ENCODE measurements at regions not wholly inside any gene's neighbourhood (a gene's known extent, or its start where the extent isn't known, plus 50 kb on each side); places are given as distances from the start of the nearest gene placed in this dataset.
"Not testable (repeated sequence)": the region's sequence is repeated elsewhere in the genome, so short reads cannot be mapped to it uniquely, and the experiment has no call there.

DNA sequence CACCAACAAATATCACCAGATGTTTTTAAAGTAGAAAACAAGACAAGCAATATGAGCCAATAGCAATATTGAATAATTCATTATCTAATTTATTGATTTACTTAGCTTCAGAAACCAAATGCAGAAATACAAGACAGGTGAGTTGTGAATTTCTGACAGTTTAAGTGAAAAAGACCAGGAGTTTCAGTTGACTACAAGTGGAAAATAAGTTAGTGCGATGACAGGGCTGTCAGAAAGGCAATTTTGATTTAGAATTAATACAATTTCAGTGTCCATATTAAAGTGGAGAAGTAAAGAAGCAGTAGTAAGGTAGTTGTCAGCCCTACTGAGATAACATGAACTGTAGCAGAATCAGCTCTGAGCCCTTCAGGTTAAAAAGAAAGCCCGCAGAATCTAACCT, 1066.7 kb upstream of the ATXN8OS start:
- Mint-ChIP-seq H3K4me1 (ENCODE audit: low read depth) (no peaks in the 10 kb centered on the region), H3K27ac (no peak overlapping the region), H3K4me3 (no peak overlapping the region), H3K9me3 (peaks cover 55% of the 10 kb centered on the region), H3K27me3 (ENCODE audit: insufficient read depth) (no peaks in the 10 kb centered on the region), H3K36me3 (ENCODE audit: low read depth) (peaks cover 5% of the 10 kb centered on the region; the same call in 1 of the 2 replicates)
- no peak for DNase-seq
- TF ChIP-seq, protein P1, sequence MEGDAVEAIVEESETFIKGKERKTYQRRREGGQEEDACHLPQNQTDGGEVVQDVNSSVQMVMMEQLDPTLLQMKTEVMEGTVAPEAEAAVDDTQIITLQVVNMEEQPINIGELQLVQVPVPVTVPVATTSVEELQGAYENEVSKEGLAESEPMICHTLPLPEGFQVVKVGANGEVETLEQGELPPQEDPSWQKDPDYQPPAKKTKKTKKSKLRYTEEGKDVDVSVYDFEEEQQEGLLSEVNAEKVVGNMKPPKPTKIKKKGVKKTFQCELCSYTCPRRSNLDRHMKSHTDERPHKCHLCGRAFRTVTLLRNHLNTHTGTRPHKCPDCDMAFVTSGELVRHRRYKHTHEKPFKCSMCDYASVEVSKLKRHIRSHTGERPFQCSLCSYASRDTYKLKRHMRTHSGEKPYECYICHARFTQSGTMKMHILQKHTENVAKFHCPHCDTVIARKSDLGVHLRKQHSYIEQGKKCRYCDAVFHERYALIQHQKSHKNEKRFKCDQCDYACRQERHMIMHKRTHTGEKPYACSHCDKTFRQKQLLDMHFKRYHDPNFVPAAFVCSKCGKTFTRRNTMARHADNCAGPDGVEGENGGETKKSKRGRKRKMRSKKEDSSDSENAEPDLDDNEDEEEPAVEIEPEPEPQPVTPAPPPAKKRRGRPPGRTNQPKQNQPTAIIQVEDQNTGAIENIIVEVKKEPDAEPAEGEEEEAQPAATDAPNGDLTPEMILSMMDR (IDR thresholded peaks at IDR 0.05): no peak

DNA sequence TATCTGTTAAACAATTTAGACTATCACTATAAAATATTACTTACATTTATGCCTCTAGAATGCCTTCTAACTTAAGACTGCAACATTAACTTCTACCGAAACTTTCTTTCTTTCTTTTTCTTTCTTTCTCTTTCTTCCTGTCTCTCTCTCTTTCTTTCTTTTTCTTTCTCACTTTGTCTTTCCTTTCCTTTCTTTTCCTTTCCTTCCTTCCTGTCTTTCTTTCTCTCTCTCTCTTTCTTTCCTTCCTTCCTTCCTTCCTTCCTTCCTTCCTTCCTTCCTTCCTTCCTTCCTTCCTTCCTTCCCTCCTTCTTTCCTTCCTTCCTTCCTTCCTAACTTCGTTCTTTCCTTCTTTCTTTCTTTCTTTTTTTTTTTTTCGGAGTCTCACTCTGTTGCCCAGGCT, 1071.9 kb upstream of the ATXN8OS start:
- H3K4me1 Mint-ChIP-seq (ENCODE audit: low read depth): no peaks in the 10 kb centered on the region
- TF ChIP-seq, protein P1 (IDR thresholded peaks at IDR 0.05): no peak
- no peak overlapping the region for H3K27ac Mint-ChIP-seq
- peaks cover 25% of the 10 kb centered on the region for H3K9me3 Mint-ChIP-seq
- no peaks in the 10 kb centered on the region for H3K36me3 Mint-ChIP-seq (ENCODE audit: low read depth)
- no peak overlapping the region for H3K4me3 Mint-ChIP-seq
- H3K27me3 Mint-ChIP-seq (ENCODE audit: insufficient read depth): no peaks in the 10 kb centered on the region
- DNase-seq: no peak

DNA sequence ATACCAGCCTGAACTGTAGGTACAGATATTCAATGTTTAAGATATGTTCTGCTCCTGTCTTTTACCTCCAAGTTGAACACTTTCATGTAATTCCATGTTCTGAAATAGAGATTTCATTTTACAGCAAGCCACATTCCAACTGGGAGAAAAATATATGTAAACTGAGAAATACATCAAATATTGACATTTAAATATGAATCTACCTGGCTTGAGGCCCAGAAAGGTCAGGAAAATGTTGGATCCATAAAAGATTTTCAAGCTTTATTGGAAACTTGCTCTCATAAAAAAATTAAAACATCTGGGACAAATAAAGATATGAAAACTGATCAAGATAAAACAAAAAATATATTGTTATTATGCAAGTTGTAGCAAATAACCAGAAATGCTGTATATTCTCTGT, 1078.7 kb upstream of the ATXN8OS start:
- DNase-seq: no peak
- TF ChIP-seq, protein P1 (IDR thresholded peaks at IDR 0.05): no peak
- H3K27me3 Mint-ChIP-seq (ENCODE audit: insufficient read depth): no peaks in the 10 kb centered on the region
- H3K9me3 Mint-ChIP-seq: peaks cover 6% of the 10 kb centered on the region
- H3K36me3 Mint-ChIP-seq (ENCODE audit: low read depth): no peaks in the 10 kb centered on the region
- H3K27ac Mint-ChIP-seq: no peak overlapping the region
- no peak overlapping the region for H3K4me3 Mint-ChIP-seq
- H3K4me1 Mint-ChIP-seq (ENCODE audit: low read depth): no peaks in the 10 kb centered on the region

DNA sequence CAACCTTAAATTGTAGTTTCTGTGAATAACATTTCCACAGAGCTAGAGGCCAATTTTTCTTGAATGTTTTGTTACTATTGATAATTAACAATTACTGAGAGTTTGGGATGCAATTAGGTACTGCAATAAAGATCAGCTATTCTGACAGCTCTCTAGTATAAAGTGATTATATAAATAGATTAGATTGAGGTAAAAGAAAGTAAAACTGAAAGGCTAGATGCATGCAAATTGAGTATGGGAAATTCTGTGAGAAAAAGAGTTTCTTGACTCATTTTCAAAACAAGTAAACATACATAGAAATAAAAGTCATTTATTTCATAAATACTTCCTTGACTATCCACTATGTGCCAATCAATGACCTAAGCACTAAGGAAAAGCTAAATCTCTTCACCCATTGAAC, 1087.5 kb upstream of the ATXN8OS start:
- Mint-ChIP-seq H3K4me1 (ENCODE audit: low read depth) (no peaks in the 10 kb centered on the region), H3K27me3 (ENCODE audit: insufficient read depth) (no peaks in the 10 kb centered on the region), H3K27ac (no peak overlapping the region), H3K4me3 (no peak overlapping the region), H3K36me3 (ENCODE audit: low read depth) (no peaks in the 10 kb centered on the region), H3K9me3 (peaks cover 39% of the 10 kb centered on the region)
- no peak for DNase-seq
- TF ChIP-seq, protein P1 (IDR thresholded peaks at IDR 0.05): no peak

DNA sequence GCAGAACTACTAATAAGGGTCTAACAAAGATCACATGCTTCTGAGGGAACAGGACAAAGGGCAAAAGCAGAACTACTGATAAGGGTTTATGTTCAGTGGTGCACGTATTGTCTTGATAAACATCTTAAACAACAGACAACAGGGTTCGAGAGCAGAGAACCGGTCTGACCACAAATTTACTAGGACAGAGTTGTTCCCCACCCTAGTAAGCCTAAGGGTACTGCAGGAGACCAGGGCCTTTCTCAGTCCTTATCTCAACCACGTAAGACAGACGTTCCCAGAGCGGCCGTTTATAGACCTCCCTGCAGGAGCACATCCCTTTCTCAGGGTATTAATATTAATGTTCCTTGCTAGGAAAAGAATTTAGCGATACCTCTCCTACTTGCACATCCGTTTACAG, 1089.5 kb upstream of the ATXN8OS start:
- not testable (repeated sequence) for DNase-seq; H3K27ac Mint-ChIP-seq; H3K4me3 Mint-ChIP-seq; H3K36me3 Mint-ChIP-seq (ENCODE audit: low read depth); H3K27me3 Mint-ChIP-seq (ENCODE audit: insufficient read depth); H3K4me1 Mint-ChIP-seq (ENCODE audit: low read depth)
- H3K9me3 Mint-ChIP-seq: peaks cover 36% of the 10 kb centered on the region

DNA sequence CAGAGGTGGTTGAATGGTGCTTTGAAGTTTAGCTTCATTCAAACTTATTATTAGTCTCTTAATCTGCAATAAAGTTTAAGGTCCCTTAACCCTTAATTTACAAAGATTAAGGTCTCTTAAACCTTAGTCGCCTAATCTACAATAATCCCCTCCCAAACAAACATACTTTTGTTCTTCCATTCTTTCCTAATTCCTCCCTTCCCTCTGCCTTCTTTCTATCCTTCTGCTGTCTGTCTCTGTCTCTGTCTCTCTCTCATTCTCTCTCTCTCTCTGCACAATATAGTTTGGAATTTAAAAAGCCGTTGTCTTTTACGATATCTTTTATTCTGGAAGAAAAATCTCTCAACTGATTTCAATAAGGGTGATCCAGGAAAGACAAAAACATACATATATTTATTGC, 1096.8 kb upstream of the ATXN8OS start:
- peaks cover 37% of the 10 kb centered on the region for H3K9me3 Mint-ChIP-seq
- H3K36me3 Mint-ChIP-seq (ENCODE audit: low read depth): no peaks in the 10 kb centered on the region
- no peak overlapping the region for H3K4me3 Mint-ChIP-seq
- no peaks in the 10 kb centered on the region for H3K4me1 Mint-ChIP-seq (ENCODE audit: low read depth)
- TF ChIP-seq, protein P1 (IDR thresholded peaks at IDR 0.05): no peak
- no peak overlapping the region for H3K27ac Mint-ChIP-seq
- DNase-seq: no peak
- no peaks in the 10 kb centered on the region for H3K27me3 Mint-ChIP-seq (ENCODE audit: insufficient read depth)
